K562 (cell line): ENCODE measurements at regions not wholly inside any gene's neighbourhood (a gene's known extent, or its start where the extent isn't known, plus 50 kb on each side); places are given as distances from the start of the nearest gene placed in this dataset.

Source experiments
- CBX3 ChIP-seq, 2 experiments: IDR thresholded peaks; 1 replicate in 1 of 2; 2 replicates in 1 of 2; pipeline ENCODE4 v1.6.1; 2012; ENCODE audit warnings: inconsistent platforms in 2 of 2, low read length in 2 of 2, borderline replicate concordance in 1 of 2, control low read depth in 1 of 2
- HMG20B ChIP-seq: fragments of 250-450 bp; sonication (Bioruptor Pico); IDR thresholded peaks from 2 replicates; pipeline ENCODE4 v1.5.0; 2021; ENCODE audit warnings: mild to moderate bottlenecking
- KLF13 ChIP-seq: fragments of 450-650 bp; IDR thresholded peaks from 2 replicates; pipeline ENCODE4 v1.6.1; 2016; ENCODE audit warnings: missing genetic modification characterization, low read depth, mild to moderate bottlenecking, missing compliant biosample characterization, moderate library complexity, borderline replicate concordance
- NR2C1 ChIP-seq, 2 experiments: fragments of 450-650 bp; IDR thresholded peaks; 2 replicates each; pipeline ENCODE4 v1.6.1; 2017; ENCODE audit warnings: mild to moderate bottlenecking in 2 of 2, antibody characterized with exemption in 1 of 2, inconsistent platforms in 1 of 2, missing compliant biosample characterization in 1 of 2, missing genetic modification characterization in 1 of 2
- RAD21 ChIP-seq, 2 experiments: fragments of 250-450 bp in 1 of 2; fragments of 450-650 bp in 1 of 2; sonication (Bioruptor Pico) in 1 of 2; formaldehyde crosslinking in 1 of 2; IDR thresholded peaks in 1 of 2; conservative IDR thresholded peaks in 1 of 2; 2 replicates each; pipeline versions ENCODE4 v1.4.0 to v1.8.0; 2020 to 2022; ENCODE audit warnings: mild to moderate bottlenecking in 2 of 2, moderate library complexity in 1 of 2
- TCF7L2 ChIP-seq: fragments of 150-350 bp; IDR thresholded peaks from 2 replicates; pipeline ENCODE4 v1.6.1; 2016; ENCODE audit warnings: low read depth, mild to moderate bottlenecking, low read length, moderate library complexity
- U2AF1 ChIP-seq: fragments of 200-400 bp; formaldehyde crosslinking; optimal IDR thresholded peaks from 2 replicates; pipeline ENCODE3; 2017; ENCODE audit warnings: mild to moderate bottlenecking, low read depth, low read length, moderate library complexity
- ZBED1 ChIP-seq: IDR thresholded peaks from 2 replicates; pipeline ENCODE4 v1.6.1; 2014
- ZNF316 ChIP-seq: fragments of 450-650 bp; IDR thresholded peaks from 2 replicates; pipeline ENCODE4 v1.6.1; 2016
- TF ChIP-seq, protein P1 (sequence below): sonication (generic); formaldehyde crosslinking; IDR thresholded peaks from 2 replicates; pipeline ENCODE4 v1.8.1; 2022; ENCODE audit warnings: missing genetic modification reagents
- TF ChIP-seq, protein P2 (sequence below): fragments of 250-450 bp; sonication (Bioruptor Pico); IDR thresholded peaks from 2 replicates; pipeline ENCODE4 v1.8.0; 2021; ENCODE audit warnings: moderate library complexity, mild to moderate bottlenecking, inconsistent platforms
- TF ChIP-seq, protein P3 (sequence below): fragments of 250-450 bp; sonication (Bioruptor Pico); IDR thresholded peaks from 2 replicates; pipeline ENCODE4 v1.5.0; 2021; ENCODE audit warnings: mild to moderate bottlenecking, borderline replicate concordance
- TF ChIP-seq, protein P4 (sequence below): sonication (generic); formaldehyde crosslinking; IDR thresholded peaks from 2 replicates; pipeline ENCODE4 v1.9.0; 2022; ENCODE audit warnings: mild to moderate bottlenecking, missing genetic modification reagents
- TF ChIP-seq, protein P5 (sequence below): sonication (generic); formaldehyde crosslinking; IDR thresholded peaks from 2 replicates; pipeline ENCODE4 v1.9.0; 2022; ENCODE audit warnings: mild to moderate bottlenecking, missing genetic modification reagents

DNA sequence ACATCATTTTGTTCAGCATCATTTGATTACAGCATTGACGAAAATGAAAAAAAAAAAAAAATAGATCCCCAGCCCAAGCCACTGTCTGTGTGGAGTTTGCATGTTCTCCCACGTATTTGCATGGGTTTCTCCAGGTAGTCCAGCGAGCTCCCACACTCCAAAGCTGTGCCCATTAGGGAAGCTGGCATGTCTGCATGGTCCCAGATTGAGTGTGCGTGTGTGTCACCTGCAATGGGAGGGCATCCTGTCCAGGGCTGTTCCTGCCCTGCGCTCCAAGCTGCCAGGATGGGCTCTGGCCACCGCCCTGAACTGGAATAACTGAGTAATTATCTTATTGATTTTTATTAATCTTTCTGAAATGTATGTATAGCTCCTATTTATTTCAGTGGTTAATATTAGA lies 88.6 kb downstream of the KLF12 start:
- TF ChIP-seq TCF7L2 (no peak), NR2C1 (IDR thresholded peaks at IDR 0.05) (no peak), NR2C1 (tag; IDR thresholded peaks at IDR 0.05) (no peak), RAD21 (CRISPR knock-in tag; conservative IDR thresholded peaks at IDR 0.05 in 1 of 2, IDR thresholded peaks at IDR 0.05 in 1 of 2) (no peak), HMG20B (CRISPR knock-in tag) (no peak), CBX3 (IDR thresholded peaks at IDR 0.05; ENCODE audit: borderline replicate concordance in 1 of 2, low read length in 2 of 2) (no peak), ZNF316 (no peak), KLF13 (tag) (no peak), U2AF1 (no peak), ZBED1 (no peak)
- TF ChIP-seq, protein P1, sequence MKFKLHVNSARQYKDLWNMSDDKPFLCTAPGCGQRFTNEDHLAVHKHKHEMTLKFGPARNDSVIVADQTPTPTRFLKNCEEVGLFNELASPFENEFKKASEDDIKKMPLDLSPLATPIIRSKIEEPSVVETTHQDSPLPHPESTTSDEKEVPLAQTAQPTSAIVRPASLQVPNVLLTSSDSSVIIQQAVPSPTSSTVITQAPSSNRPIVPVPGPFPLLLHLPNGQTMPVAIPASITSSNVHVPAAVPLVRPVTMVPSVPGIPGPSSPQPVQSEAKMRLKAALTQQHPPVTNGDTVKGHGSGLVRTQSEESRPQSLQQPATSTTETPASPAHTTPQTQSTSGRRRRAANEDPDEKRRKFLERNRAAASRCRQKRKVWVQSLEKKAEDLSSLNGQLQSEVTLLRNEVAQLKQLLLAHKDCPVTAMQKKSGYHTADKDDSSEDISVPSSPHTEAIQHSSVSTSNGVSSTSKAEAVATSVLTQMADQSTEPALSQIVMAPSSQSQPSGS (CRISPR knock-in tag): no peak
- TF ChIP-seq, protein P2, sequence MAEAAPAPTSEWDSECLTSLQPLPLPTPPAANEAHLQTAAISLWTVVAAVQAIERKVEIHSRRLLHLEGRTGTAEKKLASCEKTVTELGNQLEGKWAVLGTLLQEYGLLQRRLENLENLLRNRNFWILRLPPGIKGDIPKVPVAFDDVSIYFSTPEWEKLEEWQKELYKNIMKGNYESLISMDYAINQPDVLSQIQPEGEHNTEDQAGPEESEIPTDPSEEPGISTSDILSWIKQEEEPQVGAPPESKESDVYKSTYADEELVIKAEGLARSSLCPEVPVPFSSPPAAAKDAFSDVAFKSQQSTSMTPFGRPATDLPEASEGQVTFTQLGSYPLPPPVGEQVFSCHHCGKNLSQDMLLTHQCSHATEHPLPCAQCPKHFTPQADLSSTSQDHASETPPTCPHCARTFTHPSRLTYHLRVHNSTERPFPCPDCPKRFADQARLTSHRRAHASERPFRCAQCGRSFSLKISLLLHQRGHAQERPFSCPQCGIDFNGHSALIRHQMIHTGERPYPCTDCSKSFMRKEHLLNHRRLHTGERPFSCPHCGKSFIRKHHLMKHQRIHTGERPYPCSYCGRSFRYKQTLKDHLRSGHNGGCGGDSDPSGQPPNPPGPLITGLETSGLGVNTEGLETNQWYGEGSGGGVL (CRISPR knock-in tag): no peak
- TF ChIP-seq, protein P3, sequence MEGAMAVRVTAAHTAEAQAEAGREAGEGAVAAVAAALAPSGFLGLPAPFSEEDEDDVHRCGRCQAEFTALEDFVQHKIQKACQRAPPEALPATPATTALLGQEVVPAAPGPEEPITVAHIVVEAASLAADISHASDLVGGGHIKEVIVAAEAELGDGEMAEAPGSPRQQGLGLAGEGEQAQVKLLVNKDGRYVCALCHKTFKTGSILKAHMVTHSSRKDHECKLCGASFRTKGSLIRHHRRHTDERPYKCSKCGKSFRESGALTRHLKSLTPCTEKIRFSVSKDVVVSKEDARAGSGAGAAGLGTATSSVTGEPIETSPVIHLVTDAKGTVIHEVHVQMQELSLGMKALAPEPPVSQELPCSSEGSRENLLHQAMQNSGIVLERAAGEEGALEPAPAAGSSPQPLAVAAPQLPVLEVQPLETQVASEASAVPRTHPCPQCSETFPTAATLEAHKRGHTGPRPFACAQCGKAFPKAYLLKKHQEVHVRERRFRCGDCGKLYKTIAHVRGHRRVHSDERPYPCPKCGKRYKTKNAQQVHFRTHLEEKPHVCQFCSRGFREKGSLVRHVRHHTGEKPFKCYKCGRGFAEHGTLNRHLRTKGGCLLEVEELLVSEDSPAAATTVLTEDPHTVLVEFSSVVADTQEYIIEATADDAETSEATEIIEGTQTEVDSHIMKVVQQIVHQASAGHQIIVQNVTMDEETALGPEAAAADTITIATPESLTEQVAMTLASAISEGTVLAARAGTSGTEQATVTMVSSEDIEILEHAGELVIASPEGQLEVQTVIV: no peak
- TF ChIP-seq, protein P4, sequence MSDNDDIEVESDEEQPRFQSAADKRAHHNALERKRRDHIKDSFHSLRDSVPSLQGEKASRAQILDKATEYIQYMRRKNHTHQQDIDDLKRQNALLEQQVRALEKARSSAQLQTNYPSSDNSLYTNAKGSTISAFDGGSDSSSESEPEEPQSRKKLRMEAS (CRISPR knock-in tag): no peak
- TF ChIP-seq, protein P5, sequence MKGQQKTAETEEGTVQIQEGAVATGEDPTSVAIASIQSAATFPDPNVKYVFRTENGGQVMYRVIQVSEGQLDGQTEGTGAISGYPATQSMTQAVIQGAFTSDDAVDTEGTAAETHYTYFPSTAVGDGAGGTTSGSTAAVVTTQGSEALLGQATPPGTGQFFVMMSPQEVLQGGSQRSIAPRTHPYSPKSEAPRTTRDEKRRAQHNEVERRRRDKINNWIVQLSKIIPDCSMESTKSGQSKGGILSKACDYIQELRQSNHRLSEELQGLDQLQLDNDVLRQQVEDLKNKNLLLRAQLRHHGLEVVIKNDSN: no peak
